ENCODE measurements at regions not wholly inside any gene's neighbourhood (a gene's known extent, or its start where the extent isn't known, plus 50 kb on each side); places are given as distances from the start of the nearest gene placed in this dataset.

- Histone ChIP-seq H3K36me3 (ENCODE audit: insufficient read depth, low read length) (no peaks in the 10 kb centered on the region), H3K79me2 (ENCODE audit: insufficient read depth, low read length) (no peaks in the 10 kb centered on the region), H3K9me3 (ENCODE audit: low read depth, low read length) (no peaks in the 10 kb centered on the region), H3K27me3 (ENCODE audit: insufficient read depth, low read length) (no peaks in the 10 kb centered on the region), H4K20me1 (ENCODE audit: insufficient read depth, low read length) (no peaks in the 10 kb centered on the region), H2AFZ (ENCODE audit: low read length) (no peak overlapping the region), H3K4me3 (ENCODE audit: insufficient read depth, low read length) (no peak overlapping the region), H3K4me1 (ENCODE audit: insufficient read depth, low read length) (no peaks in the 10 kb centered on the region), H3K27ac (ENCODE audit: low read depth, low read length) (no peak overlapping the region), H3K4me2 (ENCODE audit: insufficient read depth, low read length) (no peak overlapping the region)
- TF ChIP-seq CTCF (IDR thresholded peaks at IDR 0.05; ENCODE audit: extremely low read depth, low read depth, low read length) = no peak
- no peak for DNase-seq (ENCODE audit: insufficient read length, low spot score, missing footprints)
Observed at GRCh38 chr6:101125380-101125971, 244.3 kb upstream of the ASCC3 start.

GRCh38 chr6:101126501-101126900, 245.4 kb upstream of the ASCC3 start:
- H3K4me3 ChIP-seq (ENCODE audit: insufficient read depth, low read length) = no peak overlapping the region
- no peaks in the 10 kb centered on the region for H3K4me1 ChIP-seq (ENCODE audit: insufficient read depth, low read length)
- H4K20me1 ChIP-seq (ENCODE audit: insufficient read depth, low read length) = no peaks in the 10 kb centered on the region
- H3K9me3 ChIP-seq (ENCODE audit: low read depth, low read length) = no peaks in the 10 kb centered on the region
- H3K79me2 ChIP-seq (ENCODE audit: insufficient read depth, low read length) = no peaks in the 10 kb centered on the region
- TF ChIP-seq CTCF (IDR thresholded peaks at IDR 0.05; ENCODE audit: extremely low read depth, low read depth, low read length) = no peak
- no peaks in the 10 kb centered on the region for H3K36me3 ChIP-seq (ENCODE audit: insufficient read depth, low read length)
- DNase-seq (ENCODE audit: insufficient read length, low spot score, missing footprints) = no peak
- H3K27ac ChIP-seq (ENCODE audit: low read depth, low read length) = no peak overlapping the region
- H3K27me3 ChIP-seq (ENCODE audit: insufficient read depth, low read length) = no peaks in the 10 kb centered on the region
- H3K4me2 ChIP-seq (ENCODE audit: insufficient read depth, low read length) = no peak overlapping the region
- no peak overlapping the region for H2AFZ ChIP-seq (ENCODE audit: low read length)

GRCh38 chr6:101129851-101130250, 248.7 kb upstream of the ASCC3 start:
- no peak overlapping the region for H3K27ac ChIP-seq (ENCODE audit: low read depth, low read length)
- no peak overlapping the region for H3K4me3 ChIP-seq (ENCODE audit: insufficient read depth, low read length)
- DNase-seq (ENCODE audit: insufficient read length, low spot score, missing footprints) = no peak
- no peak overlapping the region for H3K4me2 ChIP-seq (ENCODE audit: insufficient read depth, low read length)
- H3K36me3 ChIP-seq (ENCODE audit: insufficient read depth, low read length) = no peaks in the 10 kb centered on the region
- no peak overlapping the region for H2AFZ ChIP-seq (ENCODE audit: low read length)
- TF ChIP-seq CTCF (IDR thresholded peaks at IDR 0.05; ENCODE audit: extremely low read depth, low read depth, low read length) = no peak
- H3K9me3 ChIP-seq (ENCODE audit: low read depth, low read length) = no peaks in the 10 kb centered on the region
- no peaks in the 10 kb centered on the region for H3K27me3 ChIP-seq (ENCODE audit: insufficient read depth, low read length)
- no peaks in the 10 kb centered on the region for H3K4me1 ChIP-seq (ENCODE audit: insufficient read depth, low read length)
- H4K20me1 ChIP-seq (ENCODE audit: insufficient read depth, low read length) = no peaks in the 10 kb centered on the region
- H3K79me2 ChIP-seq (ENCODE audit: insufficient read depth, low read length) = no peaks in the 10 kb centered on the region

- no peaks in the 10 kb centered on the region for H3K4me1 ChIP-seq (ENCODE audit: insufficient read depth, low read length)
- no peak for TF ChIP-seq CTCF (IDR thresholded peaks at IDR 0.05; ENCODE audit: extremely low read depth, low read depth, low read length)
- no peak overlapping the region for H3K4me3 ChIP-seq (ENCODE audit: insufficient read depth, low read length)
- H3K27me3 ChIP-seq (ENCODE audit: insufficient read depth, low read length) = no peaks in the 10 kb centered on the region
- no peak overlapping the region for H3K27ac ChIP-seq (ENCODE audit: low read depth, low read length)
- no peaks in the 10 kb centered on the region for H3K9me3 ChIP-seq (ENCODE audit: low read depth, low read length)
- H3K79me2 ChIP-seq (ENCODE audit: insufficient read depth, low read length) = no peaks in the 10 kb centered on the region
- H4K20me1 ChIP-seq (ENCODE audit: insufficient read depth, low read length) = no peaks in the 10 kb centered on the region
- DNase-seq (ENCODE audit: insufficient read length, low spot score, missing footprints) = no peak
- H2AFZ ChIP-seq (ENCODE audit: low read length) = no peak overlapping the region
- H3K4me2 ChIP-seq (ENCODE audit: insufficient read depth, low read length) = no peak overlapping the region
- H3K36me3 ChIP-seq (ENCODE audit: insufficient read depth, low read length) = no peaks in the 10 kb centered on the region
Observed at GRCh38 chr6:101146389-101146788, 247.1 kb upstream of the GRIK2 start.
